GM20431 (cell line): ENCODE measurements at regions not wholly inside any gene's neighbourhood (a gene's known extent, or its start where the extent isn't known, plus 50 kb on each side); places are given as distances from the start of the nearest gene placed in this dataset.

Experiments
- in situ Hi-C: fragments of 300-500 bp; cut with MseI, MboI; formaldehyde crosslinking; loops from one replicate; pipeline ENCODE4 v1.15.0; 2020; ENCODE audit warnings: low sequenced_read_pairs; ENCODE audit not compliant: unreplicated experiment

GRCh38 chr12:105823810-105824209 lies 314.9 kb downstream of the NUAK1 start:
- in situ Hi-C loops = no loop called here

DNA sequence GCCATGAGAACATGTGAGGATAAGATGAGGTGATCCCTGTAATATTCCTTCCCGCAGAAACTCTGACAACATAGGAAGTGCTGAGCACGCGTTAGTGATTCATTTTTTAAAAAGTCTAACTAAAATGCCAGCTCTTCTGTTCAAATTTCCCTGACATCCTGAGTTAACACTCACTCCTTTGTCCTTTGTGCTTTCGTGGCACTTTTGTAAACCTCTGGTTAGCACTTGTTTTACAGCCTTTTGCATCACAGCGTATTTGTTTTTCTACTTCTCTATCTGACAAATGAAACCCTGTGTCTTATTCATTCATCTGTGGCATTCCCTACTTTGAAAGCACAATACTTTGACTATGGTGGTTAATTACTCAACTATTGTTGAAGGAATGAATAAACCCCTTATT lies 313.6 kb downstream of the NUAK1 start:
- in situ Hi-C loops = no loop called here

DNA sequence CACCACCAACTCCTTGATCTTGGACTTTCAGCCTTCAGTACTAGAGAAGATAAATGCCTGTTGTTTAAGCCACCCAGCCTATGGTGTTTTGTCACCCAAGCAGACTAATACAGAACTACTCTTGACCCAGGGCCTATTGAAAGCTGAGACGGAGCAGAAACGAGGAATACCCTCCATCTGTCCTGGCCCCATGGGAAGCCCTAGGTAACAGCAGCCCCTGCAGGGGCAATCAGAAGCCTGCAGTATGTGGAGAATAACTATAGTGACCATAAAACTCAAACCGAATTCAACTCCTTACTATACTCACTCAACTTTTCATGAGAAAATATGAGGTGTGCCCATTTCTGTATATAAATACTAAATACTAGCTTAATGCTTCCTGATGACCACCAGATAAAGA lies 307.4 kb downstream of the NUAK1 start:
- in situ Hi-C loops = no loop called here

- in situ Hi-C loops = no loop called here
Measured at GRCh38 chr12:105832021-105832420, 306.7 kb downstream of the NUAK1 start.

- in situ Hi-C loops = no loop called here
Measured at GRCh38 chr12:105832806-105833205, 305.9 kb downstream of the NUAK1 start.

DNA sequence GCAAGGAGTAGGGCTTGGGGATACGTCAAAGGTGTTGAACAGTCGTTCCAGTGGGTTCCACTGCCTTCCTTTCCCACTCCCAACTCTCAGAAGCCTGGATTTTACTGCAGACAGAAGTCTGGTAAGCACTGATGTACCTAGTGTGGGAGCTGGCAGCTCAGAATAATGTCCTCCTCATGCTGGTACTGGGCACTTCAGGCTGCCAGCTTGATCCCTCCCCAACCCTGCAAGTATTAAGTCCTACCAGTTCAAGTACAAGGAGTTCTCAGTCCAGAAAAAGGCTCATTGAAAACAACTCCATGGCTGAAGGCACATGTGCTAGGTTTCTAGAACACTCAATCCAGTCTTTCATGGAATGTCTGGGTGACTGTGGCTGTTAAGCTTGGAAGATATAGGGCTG lies 304.3 kb downstream of the NUAK1 start:
- in situ Hi-C loops = no loop called here

DNA sequence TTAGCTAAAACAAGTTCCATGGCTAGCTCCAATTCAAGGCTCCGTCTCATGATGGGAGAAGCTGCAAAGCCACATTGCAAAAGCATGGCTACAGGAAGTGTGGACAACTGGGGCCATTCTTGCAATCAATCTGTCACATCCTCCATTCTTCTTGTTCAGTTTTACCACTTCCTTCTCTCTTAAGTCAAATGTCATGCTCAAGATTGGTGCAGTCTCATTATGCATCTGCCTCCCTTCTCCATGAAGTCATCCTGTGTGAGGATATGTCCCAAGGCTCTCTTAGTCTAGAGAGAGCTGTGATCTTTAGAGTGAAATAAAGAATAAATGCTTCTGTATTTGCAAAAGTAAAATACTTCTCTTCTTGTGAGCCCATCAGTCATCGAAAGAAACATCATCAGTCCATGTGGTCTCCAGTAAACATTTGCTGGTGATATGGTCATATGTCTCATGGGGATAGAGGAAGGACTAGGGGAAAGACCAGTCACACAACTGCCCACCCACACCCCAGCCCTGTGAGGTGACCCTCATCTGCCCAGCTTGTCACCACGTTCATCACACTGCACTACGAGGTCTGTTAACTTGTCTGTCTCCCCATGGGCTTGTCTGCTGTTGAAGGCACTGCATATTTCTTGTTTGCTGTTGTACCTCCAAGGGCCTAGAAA lies 303.0 kb downstream of the NUAK1 start:
- in situ Hi-C loops = no loop called here

DNA sequence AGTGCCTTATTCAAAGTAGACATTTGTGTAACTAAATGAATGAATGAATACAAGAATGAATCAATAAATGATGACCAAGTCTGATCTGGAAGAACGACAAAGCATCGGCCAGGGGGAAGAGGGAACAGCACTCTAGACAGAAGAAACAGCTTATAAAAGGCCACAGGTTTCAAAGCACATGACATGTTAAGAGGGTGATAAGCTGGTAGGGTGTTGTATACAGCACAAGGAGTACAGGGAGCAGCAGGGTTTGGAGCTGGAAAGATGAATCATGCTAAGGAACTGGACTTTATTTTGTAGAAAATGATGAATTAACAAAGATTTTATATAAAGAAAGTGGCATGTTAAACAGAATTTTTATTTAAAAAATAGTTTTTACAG lies 302.5 kb downstream of the NUAK1 start:
- in situ Hi-C loops = no loop called here

- in situ Hi-C loops = no loop called here
Measured at GRCh38 chr12:105839629-105840127, 299.1 kb downstream of the NUAK1 start.

GRCh38 chr12:105840384-105840783 lies 298.4 kb downstream of the NUAK1 start:
- in situ Hi-C loops = no loop called here

- in situ Hi-C loops = no loop called here
Measured at GRCh38 chr12:105841840-105842239, 296.9 kb downstream of the NUAK1 start.

DNA sequence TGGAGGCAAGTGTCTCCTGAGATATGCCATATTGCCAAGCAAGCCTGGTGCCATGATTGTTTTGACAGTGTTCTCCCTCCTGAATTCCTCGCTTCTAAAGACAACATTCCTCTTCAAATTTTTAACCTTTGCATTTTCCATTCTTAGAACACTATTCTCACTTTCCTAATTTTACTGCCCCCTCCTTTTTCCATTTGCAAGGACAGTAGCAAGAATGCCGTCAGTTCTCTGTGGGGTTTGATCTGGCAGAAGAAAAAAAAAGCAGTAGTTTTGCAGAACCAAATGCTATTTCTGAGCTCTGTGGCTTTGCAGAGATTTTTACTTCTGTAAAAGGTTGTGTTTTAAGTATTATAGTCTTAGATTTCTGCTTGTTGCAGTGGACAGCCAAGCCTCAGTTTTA lies 295.2 kb downstream of the NUAK1 start:
- in situ Hi-C loops = no loop called here

GRCh38 chr12:105843986-105844760 lies 294.6 kb downstream of the NUAK1 start:
- in situ Hi-C loops = no loop called here

DNA sequence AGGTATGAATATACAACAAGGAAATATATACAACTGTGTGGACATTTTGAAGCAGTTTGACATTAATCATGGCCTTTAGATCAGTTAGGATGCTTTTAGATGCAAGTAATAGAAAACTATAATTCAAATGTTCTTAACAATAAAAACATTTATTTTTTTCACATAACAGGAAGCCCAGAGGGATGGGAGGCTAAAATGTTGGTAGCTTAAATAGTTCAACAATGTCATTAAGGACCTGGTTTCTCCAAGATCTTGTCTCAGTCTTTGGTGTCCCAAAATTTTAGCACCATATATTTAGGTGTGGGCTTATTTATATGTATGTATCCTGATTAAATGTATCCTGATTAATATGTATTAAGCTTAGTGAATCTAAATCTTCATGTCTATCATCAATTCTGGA lies 292.4 kb downstream of the NUAK1 start:
- in situ Hi-C loops = no loop called here

DNA sequence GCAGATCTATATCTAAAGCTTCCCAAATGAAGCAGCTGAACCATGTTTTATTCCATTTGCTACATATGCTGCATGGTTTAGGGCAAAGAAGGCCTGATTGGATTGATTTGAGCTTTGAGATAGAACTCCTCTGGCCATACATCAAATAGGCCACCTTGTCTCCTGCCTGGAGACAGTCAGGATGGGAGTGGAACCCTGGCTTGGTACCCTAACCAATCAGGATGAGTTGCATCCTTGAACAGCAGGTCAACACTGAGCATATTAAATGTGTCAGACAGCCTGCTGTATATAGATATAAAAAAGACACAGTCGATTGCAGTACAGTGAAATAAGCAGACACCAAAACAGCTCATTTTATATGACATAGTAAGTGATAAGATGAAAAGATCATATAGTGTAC lies 291.7 kb downstream of the NUAK1 start:
- in situ Hi-C loops = no loop called here

DNA sequence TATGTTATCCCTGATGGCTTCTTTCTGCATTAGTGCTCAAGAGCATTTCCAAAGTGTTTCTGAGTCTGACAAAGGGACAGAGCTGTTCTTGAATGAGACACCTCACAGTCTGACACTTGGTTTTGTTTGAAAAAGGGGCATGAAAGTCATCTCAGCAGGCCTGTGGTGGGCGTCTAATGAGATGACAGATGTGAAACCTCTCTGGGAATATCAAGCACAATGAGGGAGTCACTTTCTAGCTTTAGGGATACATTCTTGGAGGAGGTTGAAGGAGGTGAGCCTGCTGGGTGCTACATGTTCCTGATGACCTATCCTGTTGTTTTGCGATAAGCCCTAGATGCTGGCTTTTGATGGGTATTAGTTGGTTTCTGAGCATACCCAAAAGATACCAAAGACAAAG lies 290.5 kb downstream of the NUAK1 start:
- in situ Hi-C loops = no loop called here

- in situ Hi-C loops = no loop called here
Measured at GRCh38 chr12:105850103-105850968, 288.4 kb downstream of the NUAK1 start.

- in situ Hi-C loops = no loop called here
Measured at GRCh38 chr12:105852496-105852895, 286.3 kb downstream of the NUAK1 start.

GRCh38 chr12:105852951-105853350 lies 285.8 kb downstream of the NUAK1 start:
- in situ Hi-C loops = no loop called here

DNA sequence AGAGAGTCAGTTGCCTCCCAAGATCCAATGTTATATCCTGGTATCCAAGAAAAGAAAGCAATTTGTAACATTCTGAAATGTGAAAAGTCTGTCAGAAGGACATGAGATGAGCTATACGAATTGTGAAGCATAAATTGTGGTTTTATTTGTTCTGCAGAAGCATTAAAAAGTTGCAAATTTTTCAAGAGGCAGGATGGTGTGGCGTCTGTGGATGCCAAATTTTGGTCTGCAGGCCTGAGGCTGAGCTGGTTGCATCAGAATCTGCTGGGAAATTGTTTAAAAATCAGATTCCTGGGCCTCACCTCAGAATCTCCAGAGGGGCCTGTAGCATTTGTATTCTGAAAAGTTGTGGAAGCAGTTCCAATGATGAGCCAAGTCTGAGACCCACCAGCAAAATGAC lies 284.7 kb downstream of the NUAK1 start:
- in situ Hi-C loops = no loop called here
